MM.1S (cell line): ENCODE measurements at regions not wholly inside any gene's neighbourhood (a gene's known extent, or its start where the extent isn't known, plus 50 kb on each side); places are given as distances from the start of the nearest gene placed in this dataset.

Experiments
- DNase-seq: peaks from one replicate; pipeline ENCODE4 v3.0.0-alpha.2; 2015
- H2AFZ ChIP-seq: fragments of 300-600 bp; sonication (generic); 2 replicates; pipeline ENCODE4 v1.6.0; 2016; ENCODE audit warnings: antibody characterized with exemption, low read length
- H3F3A ChIP-seq: fragments of 300-600 bp; sonication (generic); 2 replicates; pipeline ENCODE4 v1.6.1; 2016; ENCODE audit warnings: mild to moderate bottlenecking, antibody characterized with exemption, low read length, moderate library complexity, mixed read lengths; ENCODE audit not compliant: insufficient read depth
- H3K27ac ChIP-seq: fragments of 300-600 bp; sonication (generic); 2 replicates; pipeline ENCODE4 v1.5.1; 2016; ENCODE audit warnings: mild to moderate bottlenecking, low read length
- H3K27me3 ChIP-seq: fragments of 300-600 bp; sonication (generic); replicated peaks from 2 replicates; pipeline ENCODE4 v1.6.0; 2016; ENCODE audit warnings: low read length; ENCODE audit not compliant: insufficient read depth
- H3K36me3 ChIP-seq: fragments of 300-600 bp; sonication (generic); replicated peaks from 2 replicates; pipeline ENCODE4 v1.6.1; 2016; ENCODE audit warnings: mild to moderate bottlenecking, low read length, mixed read lengths; ENCODE audit not compliant: insufficient read depth
- H3K4me1 ChIP-seq: fragments of 300-600 bp; sonication (generic); 2 replicates; pipeline ENCODE4 v1.6.1; 2016; ENCODE audit warnings: low read length, mixed read lengths
- H3K4me2 ChIP-seq: fragments of 300-600 bp; sonication (generic); 2 replicates; pipeline ENCODE4 v1.6.0; 2016; ENCODE audit warnings: low read depth, low read length
- H3K4me3 ChIP-seq: fragments of 300-600 bp; sonication (generic); 2 replicates; pipeline ENCODE4 v1.5.1; 2016; ENCODE audit warnings: low read length, mixed read lengths
- H3K79me2 ChIP-seq: fragments of 300-600 bp; sonication (generic); 2 replicates; pipeline ENCODE4 v1.6.1; 2016; ENCODE audit warnings: mixed run types, low read length, mixed read lengths
- H3K9ac ChIP-seq: fragments of 300-600 bp; sonication (generic); 2 replicates; pipeline ENCODE4 v1.6.1; 2016; ENCODE audit warnings: low read length, mixed read lengths
- H3K9me2 ChIP-seq: fragments of 300-600 bp; sonication (generic); replicated peaks from 2 replicates; pipeline ENCODE4 v1.6.1; 2016; ENCODE audit warnings: mild to moderate bottlenecking, low read length, mixed read lengths; ENCODE audit not compliant: insufficient read depth
- H3K9me3 ChIP-seq: fragments of 300-600 bp; sonication (generic); replicated peaks from 2 replicates; pipeline ENCODE4 v1.6.1; 2016; ENCODE audit warnings: mild to moderate bottlenecking, low read length, mixed read lengths; ENCODE audit not compliant: insufficient read depth
- H4K20me1 ChIP-seq: fragments of 300-600 bp; sonication (generic); 2 replicates; pipeline ENCODE4 v1.6.1; 2016; ENCODE audit warnings: mild to moderate bottlenecking, low read length, moderate library complexity, mixed read lengths; ENCODE audit not compliant: insufficient read depth
- EZH2 ChIP-seq: fragments of 300-600 bp; sonication (generic); optimal IDR thresholded peaks from 2 replicates; pipeline ENCODE3; 2017; ENCODE audit warnings: low read depth, mild to moderate bottlenecking, antibody characterized with exemption, low read length, mixed read lengths
- EZH2phosphoT487 ChIP-seq: fragments of 300-600 bp; sonication (generic); IDR thresholded peaks from 2 replicates; pipeline ENCODE4 v1.6.1; 2018; ENCODE audit warnings: antibody characterized with exemption, low read length
- TF ChIP-seq, protein P1 (sequence below): fragments of 300-600 bp; sonication (generic); IDR thresholded peaks from 2 replicates; pipeline ENCODE4 v1.5.1; 2016; ENCODE audit warnings: antibody characterized with exemption, low read length, mixed read lengths

DNA sequence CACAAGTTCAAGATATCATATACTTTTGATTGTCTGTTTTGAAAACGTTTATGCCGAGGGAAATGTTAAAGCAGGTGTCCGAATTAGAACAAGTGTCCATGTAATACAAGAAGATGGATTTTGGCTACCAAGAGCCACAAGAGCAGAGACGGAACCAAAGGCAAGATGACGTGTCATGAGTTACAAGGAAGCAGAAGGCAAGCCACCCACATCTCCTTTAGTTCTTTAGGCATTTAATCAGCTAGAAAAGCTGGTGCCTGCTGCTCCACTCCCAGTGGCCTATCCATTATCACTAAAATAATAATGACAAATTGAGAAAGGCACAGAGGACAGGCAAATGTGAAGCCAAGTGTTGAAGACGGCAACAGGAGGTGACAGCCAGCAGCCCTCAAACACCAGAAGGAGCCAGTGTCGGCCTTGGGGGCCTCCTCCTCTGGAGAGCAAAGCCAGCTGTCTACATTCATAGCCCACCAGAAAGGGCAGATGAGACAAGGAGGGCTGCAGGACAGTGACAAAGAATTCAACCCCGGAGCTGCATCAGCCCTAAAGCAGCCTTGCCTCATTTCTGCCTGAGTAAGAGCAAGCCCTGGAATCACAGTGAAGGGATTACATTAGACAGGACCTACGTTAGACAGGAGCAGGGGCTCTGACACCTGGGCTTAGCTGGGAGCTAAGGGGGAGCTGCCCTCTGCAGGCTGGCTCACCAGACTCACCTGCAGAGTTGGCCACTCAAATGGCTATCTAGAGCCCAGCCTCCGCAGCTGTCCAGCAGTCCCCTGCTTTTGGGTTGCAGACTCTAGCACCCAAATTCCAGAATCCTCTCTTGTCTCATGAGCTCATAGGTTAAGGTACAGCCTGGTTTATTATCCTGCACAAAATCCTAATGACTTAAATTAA is 569.9 kb downstream of the UQCRFS1 start:
- no peak for DNase-seq
- Histone ChIP-seq H3K4me2 (no peak overlapping the region), H3K9me2 (no peaks in the 10 kb centered on the region), H3K36me3 (no peaks in the 10 kb centered on the region), H3K27ac (no peak overlapping the region), H3K9ac (no peak overlapping the region), H3K27me3 (no peaks in the 10 kb centered on the region), H3K4me3 (no peak overlapping the region), H3K4me1 (no peaks in the 10 kb centered on the region), H3K79me2 (no peaks in the 10 kb centered on the region), H3F3A (no peaks in the 10 kb centered on the region), H3K9me3 (no peaks in the 10 kb centered on the region), H2AFZ (no peak overlapping the region), H4K20me1 (no peaks in the 10 kb centered on the region)
- TF ChIP-seq, protein P1, sequence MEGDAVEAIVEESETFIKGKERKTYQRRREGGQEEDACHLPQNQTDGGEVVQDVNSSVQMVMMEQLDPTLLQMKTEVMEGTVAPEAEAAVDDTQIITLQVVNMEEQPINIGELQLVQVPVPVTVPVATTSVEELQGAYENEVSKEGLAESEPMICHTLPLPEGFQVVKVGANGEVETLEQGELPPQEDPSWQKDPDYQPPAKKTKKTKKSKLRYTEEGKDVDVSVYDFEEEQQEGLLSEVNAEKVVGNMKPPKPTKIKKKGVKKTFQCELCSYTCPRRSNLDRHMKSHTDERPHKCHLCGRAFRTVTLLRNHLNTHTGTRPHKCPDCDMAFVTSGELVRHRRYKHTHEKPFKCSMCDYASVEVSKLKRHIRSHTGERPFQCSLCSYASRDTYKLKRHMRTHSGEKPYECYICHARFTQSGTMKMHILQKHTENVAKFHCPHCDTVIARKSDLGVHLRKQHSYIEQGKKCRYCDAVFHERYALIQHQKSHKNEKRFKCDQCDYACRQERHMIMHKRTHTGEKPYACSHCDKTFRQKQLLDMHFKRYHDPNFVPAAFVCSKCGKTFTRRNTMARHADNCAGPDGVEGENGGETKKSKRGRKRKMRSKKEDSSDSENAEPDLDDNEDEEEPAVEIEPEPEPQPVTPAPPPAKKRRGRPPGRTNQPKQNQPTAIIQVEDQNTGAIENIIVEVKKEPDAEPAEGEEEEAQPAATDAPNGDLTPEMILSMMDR: no peak
- TF ChIP-seq EZH2: no peak
- TF ChIP-seq EZH2phosphoT487: no peak

DNA sequence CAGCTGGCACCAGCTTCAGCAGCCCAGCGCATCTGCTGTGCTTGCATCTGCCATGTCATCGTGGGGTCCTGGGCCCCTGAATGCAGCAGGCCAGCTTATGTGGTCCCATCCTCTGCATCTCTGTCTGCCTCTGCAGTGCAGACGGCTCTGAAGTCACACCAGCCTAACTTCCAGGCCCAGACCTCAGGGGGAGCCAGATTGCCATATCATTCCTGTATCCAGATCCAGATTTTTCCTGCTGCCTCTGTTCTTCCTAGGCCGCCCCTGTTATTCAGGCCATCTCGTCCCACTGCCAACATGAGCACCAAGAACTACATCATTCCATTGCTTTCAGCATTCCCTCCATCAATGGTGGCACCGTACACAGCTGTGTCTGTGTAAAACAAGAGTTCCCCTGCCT is 571.6 kb downstream of the UQCRFS1 start:
- H3K4me2 ChIP-seq: no peak overlapping the region
- no peak overlapping the region for H3K4me3 ChIP-seq
- H3K79me2 ChIP-seq: no peaks in the 10 kb centered on the region
- TF ChIP-seq EZH2: no peak
- TF ChIP-seq, protein P1: no peak
- TF ChIP-seq EZH2phosphoT487: no peak
- DNase-seq: no peak
- no peaks in the 10 kb centered on the region for H4K20me1 ChIP-seq
- H3K36me3 ChIP-seq: no peaks in the 10 kb centered on the region
- no peaks in the 10 kb centered on the region for H3K9me3 ChIP-seq
- H3K9ac ChIP-seq: no peak overlapping the region
- no peak overlapping the region for H3K27ac ChIP-seq
- no peaks in the 10 kb centered on the region for H3K9me2 ChIP-seq
- H2AFZ ChIP-seq: no peak overlapping the region
- H3K27me3 ChIP-seq: no peaks in the 10 kb centered on the region
- no peaks in the 10 kb centered on the region for H3F3A ChIP-seq
- H3K4me1 ChIP-seq: no peaks in the 10 kb centered on the region

DNA sequence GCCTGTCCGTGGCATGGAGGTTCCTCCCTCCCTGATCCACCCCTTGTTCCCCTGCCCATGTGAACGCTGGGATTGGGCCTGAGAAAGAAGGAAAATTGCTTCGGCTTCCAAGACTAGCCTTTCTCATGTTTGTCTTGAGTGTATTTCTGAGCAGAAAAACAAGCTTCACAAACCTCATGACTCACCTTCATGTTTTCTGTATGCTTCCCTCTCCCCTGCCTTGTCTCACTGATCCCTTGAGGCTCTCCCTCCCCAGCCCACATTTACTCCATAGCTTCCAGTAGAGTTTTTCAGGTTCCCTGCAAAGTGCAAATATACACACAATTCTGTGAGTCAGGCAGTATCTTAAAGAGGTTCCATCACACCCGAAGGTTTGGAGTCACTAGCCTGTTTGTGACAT is 572.4 kb downstream of the UQCRFS1 start:
- Histone ChIP-seq H3K4me3 (no peak overlapping the region), H3K9me2 (no peaks in the 10 kb centered on the region), H3K9me3 (no peaks in the 10 kb centered on the region), H3K79me2 (no peaks in the 10 kb centered on the region), H3K27ac (no peak overlapping the region), H4K20me1 (no peaks in the 10 kb centered on the region), H3K9ac (no peak overlapping the region), H3F3A (no peaks in the 10 kb centered on the region), H3K4me2 (no peak overlapping the region), H3K4me1 (no peaks in the 10 kb centered on the region), H2AFZ (no peak overlapping the region), H3K36me3 (no peaks in the 10 kb centered on the region), H3K27me3 (no peaks in the 10 kb centered on the region)
- no peak for TF ChIP-seq EZH2
- no peak for TF ChIP-seq EZH2phosphoT487
- TF ChIP-seq, protein P1: no peak
- no peak for DNase-seq
